GM19397 (cell line): ENCODE measurements at regions not wholly inside any gene's neighbourhood (a gene's known extent, or its start where the extent isn't known, plus 50 kb on each side); places are given as distances from the start of the nearest gene placed in this dataset.

Source experiments
- ATAC-seq: cut with Tn5 transposase; IDR thresholded peaks from one replicate; pipeline ENCODE4 v1.9.1; 2021; ENCODE audit warnings: mild to moderate bottlenecking, moderate library complexity; ENCODE audit not compliant: unreplicated experiment

DNA sequence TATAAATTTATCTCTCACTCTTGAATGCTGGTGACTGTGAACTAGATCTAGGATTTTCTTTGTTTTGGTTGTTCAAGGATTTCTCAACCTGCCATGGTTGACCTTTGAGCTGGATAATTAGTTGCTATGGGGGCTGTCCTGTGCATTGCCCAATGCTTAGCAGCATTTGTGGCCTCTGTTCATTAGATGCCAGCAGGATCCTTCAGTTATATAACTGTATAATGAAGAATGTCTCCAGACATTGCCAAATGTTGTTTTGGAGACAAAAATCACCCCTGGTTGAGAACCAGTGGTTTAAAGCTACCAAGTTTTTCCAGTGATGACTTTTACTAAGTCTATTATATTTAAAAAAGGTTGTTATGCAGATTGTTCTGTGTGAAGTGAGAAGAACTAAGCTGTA is 147.9 kb upstream of the STXBP6 start:
- no peak for ATAC-seq

DNA sequence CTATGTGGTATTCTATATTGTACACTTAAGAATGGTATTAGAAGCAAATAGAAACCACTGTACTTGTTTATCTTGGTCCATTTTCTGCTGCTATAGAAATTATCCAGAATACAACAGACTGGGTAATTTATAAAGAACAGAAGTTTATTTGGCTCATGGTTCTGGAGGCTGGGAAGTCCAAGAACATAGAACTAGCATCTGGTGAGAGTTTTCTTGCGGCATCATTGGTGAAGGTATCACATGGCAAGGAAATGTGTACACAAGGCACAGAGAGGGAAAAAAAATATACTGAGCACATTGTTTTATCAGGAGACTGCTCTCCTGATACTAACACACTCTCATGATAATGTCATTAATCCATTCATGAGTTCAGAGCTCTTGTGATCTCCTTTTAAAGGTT is 130.3 kb upstream of the STXBP6 start:
- no peak for ATAC-seq

DNA sequence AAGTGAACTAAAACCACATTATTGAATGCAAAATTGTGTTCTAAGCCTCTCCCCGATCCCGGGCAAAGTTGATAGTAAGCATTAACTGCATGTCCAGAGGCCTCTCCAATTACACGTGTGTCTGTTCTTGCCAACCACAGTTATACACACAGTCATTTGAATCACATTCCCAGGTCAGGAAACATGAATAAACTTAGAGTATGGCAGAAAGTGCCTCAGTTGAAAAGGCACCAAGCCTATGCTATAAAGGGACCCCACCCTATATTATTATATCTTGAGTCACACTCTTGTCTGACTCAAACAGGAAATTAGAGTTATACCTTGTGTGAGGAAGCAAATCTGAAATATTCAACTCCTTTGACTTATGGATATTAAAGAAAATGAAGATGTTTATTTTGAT is 128.3 kb upstream of the STXBP6 start:
- no peak for ATAC-seq

DNA sequence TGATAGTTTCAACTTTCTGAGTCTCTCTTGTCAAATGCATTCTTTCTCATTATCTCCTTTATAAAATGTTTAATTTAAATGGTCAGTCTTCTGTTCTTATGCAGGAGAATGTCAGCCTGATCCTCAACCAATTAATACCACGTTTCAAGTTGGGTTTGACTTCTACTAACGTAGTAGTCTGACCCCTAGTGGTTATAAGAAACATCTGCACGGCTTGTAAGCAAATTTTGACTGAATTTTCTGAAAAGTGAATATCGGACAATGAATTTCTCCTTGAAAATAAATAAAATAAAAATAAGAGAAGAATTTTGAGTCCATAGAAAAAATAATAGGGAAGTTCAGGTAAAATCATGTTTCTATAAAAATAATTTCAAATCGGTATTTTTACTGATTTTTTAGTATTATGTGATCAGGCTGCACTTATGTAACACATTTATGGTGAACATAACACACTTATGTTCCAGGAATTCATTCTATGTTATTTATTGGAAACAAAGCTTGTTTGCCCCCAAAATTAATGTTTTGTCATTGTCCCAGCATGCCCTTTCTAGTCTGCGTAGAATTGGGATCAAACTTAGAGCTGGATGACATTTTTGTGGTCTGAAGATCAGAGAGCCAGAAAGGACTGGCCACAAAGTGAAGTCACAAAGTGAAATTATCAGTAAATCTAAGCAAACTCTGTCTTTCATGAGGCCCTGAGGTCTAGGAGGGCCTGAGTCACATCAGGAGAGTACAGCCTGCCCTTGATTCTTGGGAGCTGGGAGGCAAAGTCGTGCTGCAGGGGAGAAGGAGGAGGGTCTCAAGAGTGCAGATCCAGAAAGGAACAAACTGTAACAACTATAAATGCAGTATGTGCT is 101.2 kb upstream of the STXBP6 start:
- ATAC-seq: no peak

DNA sequence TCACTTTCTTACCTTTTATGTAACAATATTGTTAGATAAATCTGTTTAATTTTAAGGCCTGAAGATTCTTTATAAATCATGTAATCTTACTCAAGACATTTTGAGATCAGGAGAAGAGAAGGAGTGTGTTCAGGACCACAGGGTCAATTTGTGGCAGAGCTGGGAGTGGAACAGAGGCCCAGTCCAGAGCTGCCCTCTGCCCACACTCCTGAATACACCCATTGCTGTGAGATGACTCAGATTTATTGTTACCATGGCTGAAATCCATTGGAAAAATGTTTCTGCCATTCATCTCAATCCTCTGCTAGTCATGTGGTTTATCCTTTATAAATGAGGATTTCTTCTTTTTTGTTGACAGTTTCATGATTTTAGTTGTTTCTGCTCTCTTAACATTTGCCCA is 100.5 kb upstream of the STXBP6 start:
- ATAC-seq: no peak

DNA sequence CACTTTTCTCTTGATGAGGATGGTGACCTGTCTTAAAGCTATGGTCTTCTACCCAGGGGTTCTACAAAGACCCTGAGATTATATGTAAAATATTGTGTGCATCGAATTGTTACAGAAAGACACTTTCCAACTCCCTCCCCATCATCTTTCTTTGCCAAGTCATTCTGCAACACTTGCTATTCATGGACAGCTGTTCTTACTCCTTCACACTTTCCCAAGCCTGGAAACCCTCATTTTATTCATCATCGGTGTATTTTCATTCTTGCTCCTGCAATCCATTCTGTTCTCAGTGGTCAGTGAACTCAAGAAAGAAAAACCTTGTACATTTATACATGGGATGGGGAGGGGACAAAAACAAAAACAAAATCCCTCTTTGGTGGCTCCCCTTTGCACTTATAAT is 90.5 kb upstream of the STXBP6 start:
- ATAC-seq: no peak

DNA sequence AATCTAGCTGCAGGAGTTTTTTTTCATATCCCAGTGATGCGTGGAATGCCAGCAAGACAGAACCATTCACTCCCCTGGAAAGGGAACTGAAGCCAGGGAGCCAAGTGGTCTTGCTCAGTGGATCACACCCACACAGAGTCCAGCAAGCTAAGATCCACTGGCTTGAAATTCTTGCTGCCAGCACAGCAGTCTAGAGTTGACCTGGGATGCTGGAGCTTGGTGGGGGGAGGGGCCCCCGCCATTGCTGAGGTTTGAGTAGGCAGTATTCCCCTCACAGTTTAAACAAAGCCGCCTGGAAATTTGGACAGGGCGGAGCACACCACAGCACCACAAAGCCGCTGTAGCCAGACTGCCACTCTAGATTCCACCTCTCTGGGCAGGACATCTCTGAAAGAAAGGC is 86.9 kb upstream of the STXBP6 start:
- no peak for ATAC-seq

DNA sequence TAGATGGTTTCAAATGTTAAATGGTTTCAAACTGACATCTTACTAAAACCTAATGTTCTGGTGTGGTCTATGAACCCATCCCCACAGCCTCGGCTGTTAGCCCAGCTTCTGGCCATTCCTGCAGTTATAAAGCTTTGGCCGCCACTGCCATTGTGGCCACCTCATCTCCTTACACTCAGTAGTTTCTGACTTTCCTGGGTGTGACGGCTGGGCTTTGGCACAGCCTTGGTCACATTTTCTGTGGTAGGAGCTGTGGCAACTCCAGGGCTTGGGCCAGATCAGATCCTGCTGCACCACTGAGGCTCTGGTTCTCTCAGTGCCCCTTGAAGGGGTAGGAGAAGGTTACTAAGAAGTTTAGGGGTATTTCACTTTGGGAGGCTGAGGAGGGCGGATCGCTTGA is 84.2 kb upstream of the STXBP6 start:
- ATAC-seq: no peak

DNA sequence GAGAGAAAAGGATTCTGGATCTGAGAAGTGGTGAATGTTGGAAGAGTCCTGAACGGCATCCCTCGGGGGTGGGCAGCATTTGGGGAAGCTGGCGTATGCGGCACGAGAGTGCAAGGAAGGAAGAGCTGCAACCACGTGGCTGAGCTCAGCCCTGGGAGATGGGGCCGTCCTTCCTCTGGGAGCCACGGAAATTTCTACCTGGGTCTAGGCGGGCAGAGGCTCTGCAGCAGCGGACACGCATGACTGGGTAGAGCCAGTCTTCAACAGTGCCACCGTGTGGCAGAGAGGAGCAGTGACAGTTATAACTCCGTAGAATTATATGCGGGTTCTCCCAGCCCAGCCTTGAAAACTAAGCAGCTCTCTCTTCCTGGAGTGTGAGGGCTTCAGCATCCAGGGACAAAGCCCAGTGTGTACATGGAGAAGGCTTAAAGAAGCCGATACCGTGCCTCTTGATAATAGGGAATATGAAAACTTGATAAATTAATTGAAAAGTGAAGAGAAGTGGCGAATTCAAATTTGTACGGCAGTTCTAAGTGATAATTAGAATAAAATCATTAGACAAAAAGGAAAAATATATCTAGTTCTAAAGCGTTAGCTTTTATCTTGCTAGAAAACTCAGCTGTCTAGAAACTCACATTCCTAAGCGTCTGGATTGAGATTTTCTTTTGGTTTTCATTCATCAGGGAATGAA is 82.9 kb upstream of the STXBP6 start:
- ATAC-seq: peak; percentile 81

DNA sequence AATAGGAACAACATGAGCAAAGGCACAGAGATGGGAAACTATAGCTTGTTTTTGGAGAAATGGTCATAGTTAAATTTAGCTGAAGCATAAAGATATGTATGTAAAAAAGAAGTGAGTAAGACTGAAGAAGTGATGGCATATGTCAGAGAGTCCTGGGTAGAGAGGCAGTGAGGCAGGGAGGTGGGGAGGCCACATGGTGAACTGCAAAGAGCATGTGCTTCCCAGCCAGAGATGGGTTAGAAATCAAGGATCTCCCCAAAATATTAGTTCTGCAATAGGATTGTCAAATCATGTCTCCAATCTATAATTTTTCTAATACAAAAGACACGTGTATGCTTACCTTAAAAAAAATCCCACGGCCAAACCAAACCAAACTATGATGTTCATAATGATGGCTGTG is 82.1 kb upstream of the STXBP6 start:
- no peak for ATAC-seq

DNA sequence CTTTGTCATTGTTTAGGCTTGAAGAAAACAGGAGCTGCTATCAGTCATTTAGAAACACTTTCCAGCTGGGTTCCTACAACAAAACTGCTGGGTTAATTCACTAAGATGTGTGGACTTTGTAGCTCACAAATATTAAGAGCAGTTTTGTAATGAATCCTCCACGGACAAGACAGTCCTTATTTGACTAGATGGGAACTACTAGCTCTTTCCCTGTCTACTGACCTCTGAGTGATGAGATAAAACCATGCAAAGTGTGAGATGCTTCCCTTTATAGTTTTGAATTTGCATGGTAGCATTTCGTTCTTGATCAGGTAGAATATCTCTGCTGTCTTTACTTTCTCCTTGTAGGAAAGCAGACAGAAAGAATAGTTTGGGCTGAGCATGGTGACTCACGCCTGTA is 72.9 kb upstream of the STXBP6 start:
- no peak for ATAC-seq

DNA sequence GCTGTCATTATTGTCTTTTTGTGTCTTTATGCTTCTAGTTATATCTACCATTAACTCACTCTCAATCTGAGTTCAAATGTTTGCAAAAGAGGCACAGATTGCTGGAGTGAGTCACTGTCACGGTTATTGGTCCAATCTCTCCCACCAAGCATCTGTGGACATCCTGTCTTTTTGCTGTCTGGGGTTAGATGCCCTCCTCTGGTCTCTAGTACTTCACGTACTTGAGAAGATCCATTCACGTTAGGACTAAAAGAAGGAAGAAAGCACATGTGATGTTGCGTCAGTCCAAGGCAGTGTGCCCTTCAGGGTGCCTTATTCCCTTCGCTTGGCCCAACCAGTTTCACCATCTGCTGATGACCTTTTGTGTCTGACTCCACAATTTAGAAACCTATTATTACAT is 72.3 kb upstream of the STXBP6 start:
- ATAC-seq: no peak

DNA sequence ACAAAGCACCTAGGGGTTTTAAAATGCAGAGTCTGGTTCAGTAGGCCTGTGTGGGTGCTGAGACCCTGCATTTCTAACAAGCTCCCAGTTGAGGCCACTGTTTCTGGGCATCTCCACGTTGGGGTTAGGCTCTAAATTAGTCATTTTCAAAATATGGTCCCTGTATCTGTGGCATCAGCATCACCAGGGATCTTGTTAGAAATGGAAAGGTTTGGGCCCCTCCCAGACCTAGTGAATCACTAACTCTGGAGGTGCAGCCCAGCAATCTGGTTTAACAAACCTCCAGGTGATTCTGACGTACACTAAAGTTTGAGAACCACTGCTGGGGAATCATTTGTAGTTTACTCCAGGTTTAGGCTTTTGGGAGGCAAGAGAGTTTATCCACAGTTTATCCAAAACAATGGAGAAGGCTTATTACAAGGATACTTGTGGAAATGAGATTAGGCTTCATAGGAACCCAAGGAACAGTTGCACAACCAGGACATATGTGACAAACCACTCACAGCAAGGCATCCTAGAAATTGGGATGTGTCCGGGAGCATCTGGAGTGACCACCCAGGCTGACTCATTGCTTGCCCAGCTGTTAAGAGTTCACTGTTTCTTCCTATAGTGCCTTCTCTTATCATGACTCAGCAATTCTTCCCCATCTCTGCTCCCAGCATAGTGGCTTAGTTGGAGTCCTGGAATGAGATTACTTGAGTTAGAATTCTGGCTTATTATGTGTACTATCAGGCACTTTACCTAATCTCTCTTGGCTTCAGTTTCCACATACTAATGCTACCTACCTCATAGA is 71.6 kb upstream of the STXBP6 start:
- ATAC-seq: no peak

DNA sequence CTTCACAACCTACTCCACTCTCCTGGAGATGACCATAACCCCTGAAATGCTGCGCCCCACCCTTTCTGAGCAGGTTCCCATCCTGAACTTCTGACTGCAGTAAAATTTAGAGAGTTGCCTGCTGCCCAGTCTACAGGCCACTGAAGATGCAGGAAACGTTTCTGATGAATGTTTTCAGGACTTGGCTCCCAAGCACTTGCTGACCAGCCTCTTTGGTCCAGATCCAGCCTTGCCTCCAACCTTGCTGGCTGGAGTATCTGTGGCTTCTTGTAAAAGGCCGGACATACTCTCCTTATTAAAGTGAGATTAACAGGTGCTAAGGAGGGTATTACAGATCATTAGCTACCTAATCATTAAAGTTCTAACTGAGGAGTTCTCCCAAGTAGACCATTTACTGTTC is 70.3 kb upstream of the STXBP6 start:
- ATAC-seq: no peak

DNA sequence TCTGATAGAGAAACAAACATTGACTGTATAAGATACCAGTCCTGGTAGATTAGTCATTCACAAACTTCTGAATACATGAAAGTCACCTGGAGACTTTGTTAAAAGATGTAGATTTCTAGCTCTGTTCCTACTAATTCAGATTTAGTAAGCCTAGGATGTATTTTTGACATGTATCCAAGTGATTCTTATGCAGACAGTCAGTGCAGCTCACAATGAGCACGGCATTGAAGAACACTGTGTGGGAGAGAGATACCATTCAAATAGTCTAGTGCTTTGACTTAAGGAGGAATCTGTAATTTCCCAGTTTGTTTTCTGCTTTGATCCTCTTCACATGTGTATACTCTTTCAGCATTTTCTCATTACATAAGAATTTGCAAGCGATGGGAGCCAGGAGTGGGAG is 68.7 kb upstream of the STXBP6 start:
- no peak for ATAC-seq

DNA sequence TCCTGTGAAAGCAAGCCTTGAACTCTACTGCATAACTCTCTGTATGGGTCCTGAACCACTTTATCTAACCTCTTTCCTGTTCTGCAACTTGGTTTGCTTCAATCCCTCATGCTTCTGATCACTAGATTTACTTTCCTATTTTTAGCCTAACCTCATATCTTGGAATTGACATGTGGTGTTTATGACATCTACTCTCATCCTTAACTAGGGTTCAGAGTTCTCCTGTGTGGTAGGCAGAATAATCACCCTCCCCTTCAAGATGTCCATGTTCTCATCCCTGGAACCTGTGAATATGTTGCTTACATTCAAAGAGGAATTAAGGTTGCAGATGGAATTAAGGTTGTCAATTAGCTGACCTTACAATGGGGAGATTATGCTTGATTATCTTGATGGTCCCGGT is 67.4 kb upstream of the STXBP6 start:
- no peak for ATAC-seq

DNA sequence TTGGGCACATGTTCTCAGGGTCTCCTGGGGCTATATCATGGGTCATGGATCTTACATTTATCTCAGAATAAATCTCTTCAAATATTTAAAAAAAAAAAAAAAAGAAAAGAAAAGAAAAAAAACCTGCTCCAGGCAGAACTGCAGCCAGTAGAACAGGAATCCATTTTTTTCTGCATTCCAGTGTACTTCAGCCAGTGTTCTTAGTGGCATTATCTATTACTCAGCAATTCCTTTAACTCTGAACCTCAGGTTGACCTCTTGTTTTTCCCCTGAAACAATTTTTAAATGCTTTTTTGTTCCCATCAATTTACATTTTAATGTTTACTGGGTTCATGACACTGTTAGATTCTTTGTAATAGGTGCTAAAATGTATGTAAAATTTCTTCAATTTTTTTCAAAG is 66.7 kb upstream of the STXBP6 start:
- no peak for ATAC-seq

DNA sequence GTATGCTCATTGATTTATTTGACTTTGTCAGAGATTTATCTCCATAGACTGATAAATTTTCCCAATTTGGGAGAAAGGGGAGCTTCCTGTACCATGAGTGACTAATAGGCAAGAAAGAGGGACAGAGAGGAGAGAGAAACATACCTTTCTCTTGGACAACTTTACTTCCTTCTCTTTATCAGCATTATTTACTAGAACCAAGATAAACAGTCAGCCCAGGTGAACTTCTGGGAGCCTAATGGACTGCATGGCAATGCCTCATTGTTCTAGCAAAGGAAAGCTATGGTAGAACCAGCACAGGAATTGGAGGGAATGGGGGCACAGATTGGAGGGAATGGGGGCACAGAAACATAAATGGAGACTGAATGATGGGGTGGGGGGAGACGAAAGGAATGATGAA is 63.4 kb upstream of the STXBP6 start:
- no peak for ATAC-seq

DNA sequence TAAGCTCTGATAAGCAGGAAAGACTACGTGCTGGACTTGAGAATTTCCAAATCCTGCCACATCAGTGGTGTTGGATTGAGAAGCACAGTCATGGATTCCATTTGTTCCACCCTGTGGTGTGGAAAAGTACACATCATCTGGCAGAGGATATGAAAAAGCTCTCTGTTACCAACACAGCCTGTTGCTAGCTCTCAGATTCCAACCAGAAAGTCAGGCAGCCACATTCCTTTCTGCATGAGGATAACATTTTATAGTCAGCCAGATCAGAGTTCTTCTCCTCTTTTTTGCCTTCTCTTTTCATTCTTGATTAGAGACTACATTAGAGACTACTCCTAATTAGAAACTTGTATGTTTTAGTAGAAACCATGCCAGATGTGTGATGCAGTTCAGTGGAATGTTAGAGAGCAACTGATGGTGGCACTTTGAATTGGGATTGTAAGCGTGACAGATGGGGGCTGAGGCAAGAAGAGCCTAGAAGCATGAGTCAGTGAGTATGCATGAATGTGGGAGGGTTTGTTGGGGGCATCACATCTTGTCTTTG is 61.2 kb upstream of the STXBP6 start:
- no peak for ATAC-seq

DNA sequence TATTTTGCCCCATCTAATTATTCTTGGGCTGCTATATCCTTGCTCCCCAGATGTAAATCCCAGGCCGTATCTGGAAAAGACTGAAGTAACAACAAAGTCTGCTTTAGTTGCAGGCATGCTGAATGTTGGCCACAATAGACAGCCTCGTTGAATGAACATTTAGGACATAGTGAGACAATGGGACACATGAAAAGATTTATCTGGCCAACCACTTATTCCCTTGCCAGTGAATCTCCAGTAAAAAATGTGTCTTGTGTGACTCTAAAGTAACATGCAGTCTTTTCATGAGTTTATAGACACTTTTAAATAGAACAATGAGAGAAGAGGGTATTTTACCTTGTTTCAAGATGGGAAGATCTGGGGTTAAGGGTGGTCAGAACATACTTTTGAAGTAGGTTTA is 60.2 kb upstream of the STXBP6 start:
- ATAC-seq: no peak

DNA sequence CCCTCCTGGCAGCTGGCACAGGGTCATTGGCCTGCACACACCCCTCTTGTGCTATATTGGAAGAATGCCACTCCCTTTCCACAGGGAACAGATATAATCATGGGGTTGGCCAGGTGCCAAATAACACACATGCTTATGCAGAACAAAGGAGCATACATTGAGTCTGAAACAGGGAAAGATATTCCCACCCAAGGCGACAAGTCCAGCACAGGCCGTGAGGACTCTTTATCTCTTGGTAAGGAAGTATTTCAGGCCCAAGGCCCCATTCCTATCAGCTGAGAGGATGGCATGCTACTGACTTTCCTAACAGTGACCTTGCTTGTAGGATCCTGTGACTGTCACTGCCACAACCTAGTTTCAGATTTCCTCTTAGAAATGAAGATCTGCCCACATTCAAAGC is 59.0 kb upstream of the STXBP6 start:
- no peak for ATAC-seq

DNA sequence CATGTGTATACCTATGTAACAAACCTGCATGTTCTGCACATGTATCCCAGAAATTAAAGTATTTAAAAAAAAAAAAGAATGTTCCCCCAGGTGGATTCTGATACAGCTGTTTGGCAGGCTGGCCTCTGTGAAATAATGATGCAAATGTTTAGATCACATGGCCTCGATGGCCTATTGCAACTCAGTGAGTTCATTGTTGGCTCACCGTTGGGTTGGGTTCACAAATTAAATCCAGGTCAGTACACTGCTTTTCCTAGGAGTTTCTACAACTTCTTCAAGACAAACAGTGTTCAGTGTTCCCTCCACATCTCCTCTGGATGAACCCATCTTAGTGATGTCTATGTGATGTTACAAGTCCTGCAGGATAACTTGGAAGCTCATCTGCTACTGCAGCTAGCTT is 58.3 kb upstream of the STXBP6 start:
- no peak for ATAC-seq
